Small intestine (tissue), 7 donors: ENCODE measurements at regions not wholly inside any gene's neighbourhood (a gene's known extent, or its start where the extent isn't known, plus 50 kb on each side); places are given as distances from the start of the nearest gene placed in this dataset.

Experiments used
- DNase-seq, 2 donors: peaks; one replicate each; pipeline versions ENCODE4 v3.0.0 to v3.0.0-alpha.2; 2013
- FAIRE-seq: peaks from 2 replicates; lab custom pipeline; 2012; peaks lifted over from hg19 to GRCh38; lab: Jason Lieb, UNC
- H3K27ac ChIP-seq, 3 donors: one replicate each; pipeline ENCODE4 v1.5.1; 2013; ENCODE audit warnings: low read length in 2 of 3, mild to moderate bottlenecking in 2 of 3, control low read depth in 1 of 3, inconsistent platforms in 1 of 3, low read depth in 1 of 3, moderate library complexity in 1 of 3
- H3K27me3 ChIP-seq, 3 donors: one replicate each; pipeline ENCODE4 v1.6.1; 2013; ENCODE audit warnings: low read length in 3 of 3, inconsistent platforms in 1 of 3; ENCODE audit not compliant: control insufficient read depth in 3 of 3, insufficient read depth in 3 of 3
- H3K36me3 ChIP-seq, 3 donors: one replicate each; pipeline ENCODE4 v1.6.1; 2013; ENCODE audit warnings: low read length in 3 of 3, inconsistent platforms in 1 of 3, low read depth in 1 of 3, mild to moderate bottlenecking in 1 of 3, moderate library complexity in 1 of 3; ENCODE audit not compliant: control insufficient read depth in 3 of 3, insufficient read depth in 2 of 3
- H3K4me1 ChIP-seq, 3 donors: one replicate each; pipeline ENCODE4 v1.6.1; 2013; ENCODE audit warnings: low read length in 2 of 3, inconsistent platforms in 1 of 3, low read depth in 1 of 3, mild to moderate bottlenecking in 1 of 3, moderate library complexity in 1 of 3; ENCODE audit not compliant: control insufficient read depth in 3 of 3, insufficient read depth in 2 of 3
- H3K4me3 ChIP-seq, 3 donors: one replicate each; pipeline ENCODE4 v1.5.1; 2013; ENCODE audit warnings: low read length in 3 of 3, control low read depth in 1 of 3, inconsistent platforms in 1 of 3, low read depth in 1 of 3, mild to moderate bottlenecking in 1 of 3, moderate library complexity in 1 of 3
- H3K9me3 ChIP-seq, 2 donors: one replicate each; pipeline ENCODE4 v1.6.1; 2013; ENCODE audit warnings: low read depth in 1 of 2, low read length in 1 of 2; ENCODE audit not compliant: control insufficient read depth in 2 of 2, insufficient read depth in 1 of 2
- WGBS, 3 donors: extraction: QIAGEN DNeasy Blood & Tissue Kit; methylation state at CpG; one replicate each; pipeline ENCODE4 v1.1.7; 2013; 5-methylcytosine and 5-hydroxymethylcytosine counted together
- donor health status: healthy with polysubstance abuse.
- donor health status: control.
- donor health status: control.
- donor health status: Bipolar disorder and iron deficiency.
- donor health status: healthy.

- Histone ChIP-seq H3K36me3 (no peaks in the 10 kb centered on the region), H3K9me3 (no peaks in the 10 kb centered on the region), H3K27ac (no peak overlapping the region), H3K4me3 (no peak overlapping the region), H3K4me1 (peaks cover 0 to 8% (median 0%) of the 10 kb centered on the region in 3 donors), H3K27me3 (no peaks in the 10 kb centered on the region)
- no peak for FAIRE-seq
- WGBS, 3 donors: 46 to 69% (median 56%) methylated on average over 5 of the region's 5 CpGs
- DNase-seq: peak in 1 of 2 donors; percentile 37
Measured at GRCh38 chr17:14760719-14761411, 460.0 kb downstream of the HS3ST3B1 start.

- peaks cover 0 to 8% (median 0%) of the 10 kb centered on the region in 3 donors for H3K4me1 ChIP-seq
Measured at GRCh38 chr17:14760212-14760611, 459.3 kb downstream of the HS3ST3B1 start.

DNA sequence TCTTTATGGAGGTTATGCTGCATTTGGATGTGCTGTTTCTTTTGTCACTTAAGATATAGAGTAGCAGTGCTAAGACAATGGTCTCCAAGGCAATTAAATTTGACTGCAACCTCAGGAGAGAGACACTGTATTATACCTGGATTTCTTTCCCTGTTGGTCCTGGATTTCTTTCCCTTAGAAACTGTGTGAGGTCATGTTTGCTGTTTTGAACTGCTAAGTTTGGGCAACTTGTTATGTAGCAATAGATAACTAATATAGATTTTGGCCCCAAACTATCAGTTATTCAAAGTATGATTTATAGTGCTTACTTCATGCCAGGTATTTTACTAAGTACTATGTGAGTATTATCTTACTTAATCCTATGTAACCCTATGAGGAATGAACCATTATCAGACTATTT lies 458.4 kb downstream of the HS3ST3B1 start:
- no peak overlapping the region for H3K4me3 ChIP-seq
- peaks cover 0 to 8% (median 0%) of the 10 kb centered on the region in 3 donors for H3K4me1 ChIP-seq
- H3K36me3 ChIP-seq: no peaks in the 10 kb centered on the region
- no peaks in the 10 kb centered on the region for H3K9me3 ChIP-seq
- DNase-seq (no peak), FAIRE-seq (no peak)
- no peaks in the 10 kb centered on the region for H3K27me3 ChIP-seq
- no peak overlapping the region for H3K27ac ChIP-seq

More at GRCh38 chr17:14760212-14760611, 459.3 kb downstream of the HS3ST3B1 start:
- no peak for DNase-seq
- no peak overlapping the region for H3K4me3 ChIP-seq
- H3K27me3 ChIP-seq: no peaks in the 10 kb centered on the region
- FAIRE-seq: no peak
- H3K27ac ChIP-seq: no peak overlapping the region
- H3K36me3 ChIP-seq: no peaks in the 10 kb centered on the region
- no peaks in the 10 kb centered on the region for H3K9me3 ChIP-seq
- 42 to 62% (median 48%) methylated on average over 4 of the region's 4 CpGs for WGBS, 3 donors

- Histone ChIP-seq H3K4me3 (no peak overlapping the region), H3K27ac (peak overlapping the region in 1 of 3 donors; percentile 73), H3K4me1 (peaks cover 0 to 8% (median 0%) of the 10 kb centered on the region in 3 donors), H3K36me3 (no peaks in the 10 kb centered on the region), H3K27me3 (no peaks in the 10 kb centered on the region), H3K9me3 (no peaks in the 10 kb centered on the region)
- DNase-seq: peak in 1 of 2 donors; percentile 77
- no peak for FAIRE-seq
- WGBS, 3 donors: 11 to 29% (median 18%) methylated on average over 3 of the region's 3 CpGs
Measured at GRCh38 chr17:14756479-14756878, 455.6 kb downstream of the HS3ST3B1 start.

- peak in 1 of 2 donors; percentile 47 for DNase-seq
- Histone ChIP-seq H3K36me3 (no peaks in the 10 kb centered on the region), H3K27ac (peak overlapping the region in 1 of 3 donors; percentile 32), H3K4me3 (no peak overlapping the region), H3K27me3 (no peaks in the 10 kb centered on the region), H3K9me3 (no peaks in the 10 kb centered on the region), H3K4me1 (peaks cover 0 to 8% (median 0%) of the 10 kb centered on the region in 3 donors)
- 10 to 19% (median 13%) methylated on average over 1 of the region's 1 CpG for WGBS, 3 donors
- no peak for FAIRE-seq
Measured at GRCh38 chr17:14755002-14755401, 454.1 kb downstream of the HS3ST3B1 start.

- H3K36me3 ChIP-seq: no peaks in the 10 kb centered on the region
- peaks cover 0 to 8% (median 0%) of the 10 kb centered on the region in 3 donors for H3K4me1 ChIP-seq
- FAIRE-seq: no peak
- DNase-seq: no peak
- H3K27ac ChIP-seq: no peak overlapping the region
- no peaks in the 10 kb centered on the region for H3K9me3 ChIP-seq
- WGBS, 3 donors: 85 to 94% (median 92%) methylated on average over 6 of the region's 6 CpGs
- H3K4me3 ChIP-seq: no peak overlapping the region
- H3K27me3 ChIP-seq: no peaks in the 10 kb centered on the region
Measured at GRCh38 chr17:14753383-14753782, 452.5 kb downstream of the HS3ST3B1 start.

DNA sequence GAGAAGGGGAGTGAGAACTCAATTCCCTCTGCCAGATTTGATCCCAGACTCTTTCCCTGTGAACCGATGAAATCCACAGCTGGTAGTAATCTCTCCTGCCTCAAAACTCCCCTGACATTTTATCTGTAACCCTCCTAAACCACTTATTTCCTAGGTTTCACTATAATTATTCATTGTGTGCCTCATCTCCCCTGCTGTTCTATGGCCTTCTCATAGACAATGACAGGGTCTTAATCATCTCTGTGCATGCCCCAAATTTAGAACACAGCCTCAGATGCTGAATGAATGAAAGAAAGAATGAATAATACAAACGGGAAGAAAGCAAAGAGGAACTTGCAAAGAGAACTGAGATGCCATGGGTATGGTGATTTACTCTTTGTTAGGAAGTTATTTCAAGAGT lies 451.1 kb downstream of the HS3ST3B1 start:
- Histone ChIP-seq H3K9me3 (no peaks in the 10 kb centered on the region), H3K27ac (no peak overlapping the region), H3K27me3 (no peaks in the 10 kb centered on the region), H3K36me3 (no peaks in the 10 kb centered on the region), H3K4me1 (peaks cover 0 to 8% (median 0%) of the 10 kb centered on the region in 3 donors), H3K4me3 (no peak overlapping the region)
- FAIRE-seq: no peak
- DNase-seq: no peak
- WGBS, 3 donors: 69 to 86% (median 73%) methylated on average over 2 of the region's 2 CpGs

DNA sequence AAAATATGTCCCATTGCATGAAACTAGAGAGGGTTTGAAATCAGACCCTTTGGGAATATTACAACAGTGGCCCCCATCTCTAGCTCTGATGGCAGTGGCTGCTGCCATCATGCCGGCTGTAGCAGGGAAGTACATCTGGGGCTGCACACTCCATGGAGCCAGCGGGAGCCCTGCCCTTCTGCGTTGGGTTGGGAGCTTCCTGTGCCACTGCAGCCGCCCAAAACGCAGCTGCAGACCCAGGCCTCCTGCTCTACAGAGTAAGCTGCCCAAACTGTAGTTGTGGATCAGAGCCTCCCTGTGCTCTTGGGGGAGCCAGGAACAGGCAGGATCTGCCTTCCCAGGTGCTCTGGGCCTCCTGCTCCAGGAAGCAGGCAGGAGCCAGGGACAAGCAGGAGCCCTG lies 450.0 kb downstream of the HS3ST3B1 start:
- Histone ChIP-seq H3K27me3 (no peaks in the 10 kb centered on the region), H3K4me3 (no peak overlapping the region), H3K36me3 (no peaks in the 10 kb centered on the region), H3K4me1 (no peaks in the 10 kb centered on the region), H3K9me3 (no peaks in the 10 kb centered on the region), H3K27ac (no peak overlapping the region)
- DNase-seq (no peak), FAIRE-seq (no peak)
- 90 to 93% (median 92%) methylated on average over 5 of the region's 5 CpGs for WGBS, 3 donors

DNA sequence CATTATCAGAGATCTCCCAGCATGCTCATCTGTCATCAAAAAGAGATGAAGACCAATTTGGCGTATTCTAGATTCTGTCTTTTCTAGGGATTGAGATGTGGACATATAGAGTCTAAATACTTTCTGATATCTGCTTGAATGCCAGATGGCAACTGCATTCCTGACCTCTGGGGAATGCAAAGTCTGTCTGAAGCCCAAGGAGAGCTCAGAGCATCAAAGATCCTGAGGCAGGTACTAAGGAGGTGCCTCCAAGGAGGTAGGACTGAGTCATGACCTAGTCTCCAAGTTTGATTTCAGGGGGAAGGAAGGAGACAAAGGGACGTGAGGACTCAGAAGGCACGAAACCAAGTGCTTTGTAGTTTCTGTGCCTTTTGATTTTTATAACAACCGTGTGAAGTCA lies 448.4 kb downstream of the HS3ST3B1 start:
- DNase-seq (no peak), FAIRE-seq (no peak)
- Histone ChIP-seq H3K4me1 (no peaks in the 10 kb centered on the region), H3K27me3 (no peaks in the 10 kb centered on the region), H3K9me3 (no peaks in the 10 kb centered on the region), H3K36me3 (no peaks in the 10 kb centered on the region), H3K27ac (no peak overlapping the region), H3K4me3 (no peak overlapping the region)
- 74 to 88% (median 84%) methylated on average over 4 of the region's 4 CpGs for WGBS, 3 donors
